ENCODE measurements at regions not wholly inside any gene's neighbourhood (a gene's known extent, or its start where the extent isn't known, plus 50 kb on each side); places are given as distances from the start of the nearest gene placed in this dataset.

- TF ChIP-seq CTCF (IDR thresholded peaks at IDR 0.05) (no peak), POLR2A (IDR thresholded peaks at IDR 0.05; ENCODE audit: low read depth) (no peak), EP300 (IDR thresholded peaks at IDR 0.05) (no peak), POLR2AphosphoS5 (IDR thresholded peaks at IDR 0.05) (no peak)
Observed at GRCh38 chr4:31189938-31190337, 469.8 kb downstream of the PCDH7 start.
